ENCODE measurements at regions not wholly inside any gene's neighbourhood (a gene's known extent, or its start where the extent isn't known, plus 50 kb on each side); places are given as distances from the start of the nearest gene placed in this dataset.
A peak's percentile ranks its signal among the peaks of the same experiment; 100 is the strongest.

- ATAC-seq (no peak), FAIRE-seq (no peak), DNase-seq (ENCODE audit: low read depth in 1 of 2, low spot score in 1 of 2) (no peak)
- TF ChIP-seq GATA3 (IDR thresholded peaks at IDR 0.05; ENCODE audit: borderline replicate concordance): no peak
- TF ChIP-seq HES2 (IDR thresholded peaks at IDR 0.05): no peak
- no peak for TF ChIP-seq ZC3H11A (IDR thresholded peaks at IDR 0.05)
- no peak for TF ChIP-seq HEYL (CRISPR knock-in tag; IDR thresholded peaks at IDR 0.05)
- no peak for TF ChIP-seq KDM5A (IDR thresholded peaks at IDR 0.05)
- no peak for TF ChIP-seq CEBPB (IDR thresholded peaks at IDR 0.05)
- no peak for TF ChIP-seq BHLHE40 (IDR thresholded peaks at IDR 0.05; ENCODE audit: low read depth, low read length)
- no peak for TF ChIP-seq ESRRA (IDR thresholded peaks at IDR 0.05; ENCODE audit: borderline replicate concordance, low read length)
- Histone ChIP-seq H3K9me3 (peaks cover 5% of the 10 kb centered on the region; the same call in 2 of the 3 replicates), H3K4me3 (no peak overlapping the region), H3K27ac (peak overlapping the region; percentile 85 to 92; a peak in 5 of 6 replicates), H3K4me1 (peaks cover 53% of the 10 kb centered on the region), H3K4me2 (no peak overlapping the region)
- ChIA-PET CTCF (interaction anchor here (1.0 to 10.7 kb wide), 5 partner anchors 19 to 368 kb away, joined by 3 to 170 read pairs (median 3); no protein-coding TSS in a partner anchor), POLR2A (no interaction called here)
- 61% methylated on average over 1 of the region's 1 CpG for WGBS (ENCODE audit: missing lambda C conversion rate)
Observed at GRCh38 chr7:131950758-131951157, 394.3 kb upstream of the PODXL start.

DNA sequence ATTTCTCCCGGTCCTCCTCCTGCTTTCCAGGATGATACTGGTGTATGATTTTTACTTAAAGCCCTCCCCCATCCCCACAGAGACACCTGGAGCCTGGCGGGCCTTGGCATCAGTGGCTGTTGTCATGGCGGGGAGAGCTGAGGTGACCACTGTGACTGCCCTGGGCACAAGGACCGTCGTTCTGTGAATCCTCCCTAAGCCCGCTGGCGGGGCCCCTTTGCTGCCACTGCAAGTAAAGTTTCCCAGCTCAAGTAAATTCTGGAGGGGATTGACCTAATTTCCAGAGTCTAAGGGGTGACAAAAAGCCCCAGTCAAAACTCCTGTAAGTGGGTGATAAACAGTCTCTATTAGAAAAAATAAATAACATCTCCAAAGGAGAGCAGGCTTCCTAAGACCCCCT is 393.2 kb upstream of the PODXL start:
- FAIRE-seq (no peak), ATAC-seq (no peak), DNase-seq (ENCODE audit: low read depth in 1 of 2, low spot score in 1 of 2) (no peak)
- H3K9me3 ChIP-seq: peaks cover 5% of the 10 kb centered on the region; the same call in 2 of the 3 replicates
- 92% methylated on average over 7 of the region's 7 CpGs for WGBS (ENCODE audit: missing lambda C conversion rate)
- H3K4me3 ChIP-seq: no peak overlapping the region
- POLR2A ChIA-PET: no interaction called here
- H3K4me2 ChIP-seq: peak overlapping the region; percentile 76
- CTCF ChIA-PET: interaction anchor here (0.8 to 10.7 kb wide), 6 partner anchors 18 to 369 kb away, joined by 3 to 170 read pairs (median 3); no protein-coding TSS in a partner anchor
- peak overlapping the region; percentile 85 to 92 for H3K27ac ChIP-seq
- TF ChIP-seq RARB (CRISPR knock-in tag; IDR thresholded peaks at IDR 0.05) (no peak), FOXS1 (CRISPR knock-in tag; IDR thresholded peaks at IDR 0.05) (no peak), NPAS2 (CRISPR knock-in tag; IDR thresholded peaks at IDR 0.05; ENCODE audit: borderline replicate concordance) (no peak)
- H3K4me1 ChIP-seq: peaks cover 60% of the 10 kb centered on the region

- Histone ChIP-seq H3K27ac (peak overlapping the region; percentile 85 to 92), H3K4me1 (peaks cover 54% of the 10 kb centered on the region), H3K4me2 (peak overlapping the region; percentile 76), H3K9me3 (peaks cover 5% of the 10 kb centered on the region; the same call in 2 of the 3 replicates), H3K4me3 (no peak overlapping the region)
- TF ChIP-seq RNF2 (IDR thresholded peaks at IDR 0.05; ENCODE audit: borderline replicate concordance, low read depth) (no peak), MAX (IDR thresholded peaks at IDR 0.05) (peak; percentile 25; the same call in 1 of the 2 replicates), MAFK (IDR thresholded peaks at IDR 0.05; ENCODE audit: partially characterized antibody) (no peak), GATA3 (IDR thresholded peaks at IDR 0.05; ENCODE audit: borderline replicate concordance) (peak; percentile 63), JUNB (IDR thresholded peaks at IDR 0.05) (peak; percentile 34; the same call in 1 of the 2 replicates), CEBPB (IDR thresholded peaks at IDR 0.05) (0 out of 4 replicates have a peak, but pooled peaks of 1 of the 2 experiments have one; percentile 38), RAD21 (conservative IDR thresholded peaks at IDR 0.05 in 1 of 2, IDR thresholded peaks at IDR 0.05 in 1 of 2) (peak; percentile 36 to 50), JUN (IDR thresholded peaks at IDR 0.05) (0 out of 5 replicates have a peak, but pooled peaks have one; percentile 24 to 39), TFCP2L1 (CRISPR knock-in tag; IDR thresholded peaks at IDR 0.05) (no peak)
- FAIRE-seq (peak; percentile 93), DNase-seq (ENCODE audit: low read depth in 1 of 2, low spot score in 1 of 2) (peak; percentile 71 to 89), ATAC-seq (peak; percentile 64 to 83)
- CTCF ChIA-PET: interaction anchor here (1.1 to 10.7 kb wide), 6 partner anchors 22 to 632 kb away, joined by 3 to 170 read pairs (median 7); no protein-coding TSS in a partner anchor
- WGBS (ENCODE audit: missing lambda C conversion rate): 5% methylated on average over 6 of the region's 6 CpGs
- POLR2A ChIA-PET: no interaction called here
Observed at GRCh38 chr7:131948434-131949053, 392.1 kb upstream of the PODXL start.

DNA sequence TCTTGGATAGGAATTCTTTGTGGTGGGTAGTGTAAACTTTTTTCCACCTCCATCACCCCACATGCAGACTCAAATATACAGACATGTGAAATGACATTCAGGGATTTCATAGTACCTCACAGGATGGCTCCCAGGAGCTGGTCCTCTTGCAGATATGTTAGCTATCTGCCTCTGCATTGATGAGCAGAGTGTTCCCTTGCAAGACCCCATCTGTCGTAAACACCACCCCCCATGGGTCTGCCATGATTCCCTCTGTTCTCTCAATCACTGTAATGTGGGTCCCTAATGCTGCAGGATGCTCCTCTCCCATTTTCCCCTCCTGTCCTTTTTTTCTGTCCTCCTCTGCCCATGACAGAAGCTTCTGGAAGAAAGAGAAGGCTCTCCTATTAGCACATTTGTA is 391.2 kb upstream of the PODXL start:
- peak overlapping the region; percentile 76 for H3K4me2 ChIP-seq
- ATAC-seq: no peak
- TF ChIP-seq CBX8 (IDR thresholded peaks at IDR 0.05): no peak
- TF ChIP-seq, protein P1, sequence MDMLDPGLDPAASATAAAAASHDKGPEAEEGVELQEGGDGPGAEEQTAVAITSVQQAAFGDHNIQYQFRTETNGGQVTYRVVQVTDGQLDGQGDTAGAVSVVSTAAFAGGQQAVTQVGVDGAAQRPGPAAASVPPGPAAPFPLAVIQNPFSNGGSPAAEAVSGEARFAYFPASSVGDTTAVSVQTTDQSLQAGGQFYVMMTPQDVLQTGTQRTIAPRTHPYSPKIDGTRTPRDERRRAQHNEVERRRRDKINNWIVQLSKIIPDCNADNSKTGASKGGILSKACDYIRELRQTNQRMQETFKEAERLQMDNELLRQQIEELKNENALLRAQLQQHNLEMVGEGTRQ (IDR thresholded peaks at IDR 0.05): no peak
- no peak for TF ChIP-seq HDAC2 (IDR thresholded peaks at IDR 0.05)
- no peak for TF ChIP-seq EHF (CRISPR knock-in tag; IDR thresholded peaks at IDR 0.05)
- TF ChIP-seq FOXS1 (CRISPR knock-in tag; IDR thresholded peaks at IDR 0.05): no peak
- no peak for TF ChIP-seq HOXA7 (CRISPR knock-in tag; IDR thresholded peaks at IDR 0.05)
- TF ChIP-seq RAD21 (conservative IDR thresholded peaks at IDR 0.05 in 1 of 2, IDR thresholded peaks at IDR 0.05 in 1 of 2): no peak
- TF ChIP-seq MAFK (IDR thresholded peaks at IDR 0.05; ENCODE audit: partially characterized antibody): no peak
- TF ChIP-seq HOXB5 (CRISPR knock-in tag; IDR thresholded peaks at IDR 0.05): no peak
- TF ChIP-seq HOXB13 (CRISPR knock-in tag; IDR thresholded peaks at IDR 0.05; ENCODE audit: low read depth): no peak
- TF ChIP-seq CHD4 (IDR thresholded peaks at IDR 0.05; ENCODE audit: borderline replicate concordance): no peak
- no peak for TF ChIP-seq NR3C1 (IDR thresholded peaks at IDR 0.05)
- TF ChIP-seq MAX (IDR thresholded peaks at IDR 0.05): no peak
- TF ChIP-seq TFCP2L1 (CRISPR knock-in tag; IDR thresholded peaks at IDR 0.05): no peak

More for the DNA sequence above, 391.2 kb upstream of the PODXL start:
- H3K4me3 ChIP-seq: no peak overlapping the region
- H3K9me3 ChIP-seq: peaks cover 6% of the 10 kb centered on the region; the same call in 2 of the 3 replicates
- H3K27ac ChIP-seq: peak overlapping the region; percentile 85 to 92
- ChIA-PET POLR2A (no interaction called here), CTCF (interaction anchor here (1.1 to 10.7 kb wide), 8 partner anchors 9 to 633 kb away, joined by 3 to 170 read pairs (median 6); no protein-coding TSS in a partner anchor)
- peaks cover 46% of the 10 kb centered on the region for H3K4me1 ChIP-seq
- 97% methylated on average over 1 of the region's 1 CpG for WGBS (ENCODE audit: missing lambda C conversion rate)
- DNase-seq (ENCODE audit: low read depth in 1 of 2, low spot score in 1 of 2) (no peak), FAIRE-seq (no peak)

Data from A549 (cell line).